ENCODE measurements at regions not wholly inside any gene's neighbourhood (a gene's known extent, or its start where the extent isn't known, plus 50 kb on each side); places are given as distances from the start of the nearest gene placed in this dataset.

DNA sequence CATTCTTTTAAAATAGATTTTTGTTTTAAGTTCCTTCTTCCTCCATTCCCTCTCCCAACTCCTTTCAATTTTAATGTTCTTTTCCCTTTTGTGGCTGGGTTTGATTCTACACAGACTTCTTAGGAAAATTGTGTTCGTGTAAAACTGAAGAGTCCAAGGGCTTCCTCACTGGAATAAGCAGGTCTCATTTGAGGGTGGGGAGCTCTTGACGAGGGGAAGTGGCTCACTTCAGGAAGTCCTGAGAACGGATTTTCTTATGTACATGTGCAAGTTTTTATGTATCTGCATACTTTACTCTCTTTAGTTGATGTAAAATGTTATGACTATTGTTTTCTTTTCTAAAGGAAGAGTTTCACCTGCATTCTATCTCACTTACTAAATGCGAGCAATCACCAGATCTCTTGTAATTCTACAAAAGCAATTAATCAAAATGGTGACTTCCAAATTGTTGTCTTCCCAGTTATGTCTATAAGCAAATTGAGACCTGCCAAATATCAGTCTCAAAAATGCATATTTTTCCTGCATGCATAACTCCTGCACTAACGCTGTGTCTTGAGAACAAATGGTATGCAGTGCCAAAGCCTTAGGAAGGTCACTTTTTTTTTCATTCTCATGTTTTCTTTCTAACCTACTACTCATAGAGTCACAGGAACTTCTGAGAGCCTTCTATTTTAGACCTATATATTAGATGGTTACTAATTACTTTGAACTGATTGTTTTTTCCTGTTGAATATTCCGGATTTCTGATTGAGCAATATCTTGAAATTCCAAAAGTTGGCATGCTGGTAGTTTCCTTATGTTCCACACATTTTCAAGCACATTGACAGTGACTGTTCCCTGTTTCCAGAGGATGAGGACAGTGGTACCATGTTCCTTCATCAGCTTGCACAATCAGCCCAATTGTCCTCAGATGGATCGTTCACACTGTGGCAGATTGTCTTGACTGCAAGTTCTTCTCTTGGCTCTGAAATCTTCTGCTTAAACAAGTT lies 251.9 kb upstream of the PRDM1 start:
- intact Hi-C loops (cut with DNase I): no loop called here

DNA sequence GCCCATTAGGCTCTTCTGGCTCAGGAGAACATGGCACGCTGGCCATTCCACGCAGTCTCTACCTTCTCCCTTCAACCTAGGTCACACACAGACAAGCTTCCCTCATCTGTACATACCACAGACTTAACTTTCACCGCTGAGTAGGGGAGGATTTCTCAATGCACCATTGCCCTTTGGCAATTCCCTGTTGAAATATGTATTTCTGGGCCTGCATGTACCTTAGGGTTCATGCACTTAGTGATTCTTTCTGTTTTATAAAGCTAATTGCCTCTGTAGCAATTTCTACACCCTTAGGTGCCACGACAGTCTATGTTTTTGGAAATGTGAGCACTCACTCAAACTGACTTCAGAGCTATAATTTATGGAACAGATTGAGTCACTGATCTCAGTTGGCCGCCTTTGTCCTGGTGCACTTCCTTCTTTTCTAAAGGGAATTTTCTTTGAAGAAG lies 253.8 kb upstream of the PRDM1 start:
- intact Hi-C loops (cut with DNase I): no loop called here
- DNase-seq: no peak

More for the DNA sequence above, 251.9 kb upstream of the PRDM1 start:
- DNase-seq: no peak

DNA sequence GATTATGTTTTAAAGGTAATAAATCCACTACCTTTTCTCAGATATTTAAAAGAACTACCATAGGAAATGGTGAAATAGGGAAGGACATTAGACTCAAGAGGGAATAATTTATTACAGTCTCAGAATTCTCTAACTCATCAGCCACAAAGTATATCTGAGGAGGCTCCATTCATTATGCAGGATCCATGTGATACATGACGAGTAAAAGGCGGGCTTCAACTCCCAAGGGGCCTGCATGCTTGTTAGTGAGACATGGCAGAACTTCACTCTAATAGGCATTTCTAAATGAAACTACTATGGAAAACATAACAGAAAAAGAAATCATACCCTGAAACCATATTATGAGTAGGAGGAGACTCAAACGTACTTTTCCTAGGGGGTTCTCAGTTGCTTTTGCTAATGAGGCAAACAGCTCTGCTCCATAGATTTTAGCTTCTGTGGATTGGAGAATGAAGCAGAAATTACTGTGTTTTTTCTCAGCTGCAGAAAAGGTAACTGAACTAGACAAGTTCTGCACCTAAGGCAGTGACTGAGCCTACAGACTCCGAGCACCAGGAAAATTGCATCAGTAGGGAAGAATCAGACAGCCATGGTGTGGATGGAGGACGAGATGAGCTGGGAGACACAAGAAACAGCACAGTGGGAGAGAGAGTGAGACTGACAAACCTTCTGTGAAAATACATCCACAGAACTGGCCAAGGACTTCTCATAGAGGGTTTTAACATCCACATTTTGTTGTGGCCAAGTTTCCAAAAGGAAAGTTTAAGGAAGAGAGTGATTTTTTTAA lies 254.6 kb upstream of the PRDM1 start:
- intact Hi-C loops (cut with DNase I): no loop called here
- no peak for DNase-seq

DNA sequence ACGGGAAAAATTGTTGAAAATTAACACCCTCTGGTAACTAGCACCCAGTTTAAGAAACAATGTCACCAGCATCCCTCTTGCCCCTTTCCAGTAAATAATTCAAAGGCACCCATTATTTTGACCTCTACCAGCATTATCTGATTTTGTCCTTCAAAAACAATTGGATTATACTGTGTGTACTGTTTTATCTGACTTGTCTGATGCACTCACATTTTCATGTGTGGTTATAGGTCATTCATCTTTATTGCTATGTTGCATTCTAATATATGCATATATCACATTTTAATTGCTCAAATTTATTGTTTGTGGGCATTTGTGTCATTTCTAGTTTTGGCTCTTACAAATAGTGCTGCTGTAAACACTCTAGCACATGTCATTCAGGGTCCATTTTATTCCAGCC lies 260.9 kb upstream of the PRDM1 start:
- no peak for DNase-seq
- intact Hi-C loops (cut with DNase I): no loop called here

DNA sequence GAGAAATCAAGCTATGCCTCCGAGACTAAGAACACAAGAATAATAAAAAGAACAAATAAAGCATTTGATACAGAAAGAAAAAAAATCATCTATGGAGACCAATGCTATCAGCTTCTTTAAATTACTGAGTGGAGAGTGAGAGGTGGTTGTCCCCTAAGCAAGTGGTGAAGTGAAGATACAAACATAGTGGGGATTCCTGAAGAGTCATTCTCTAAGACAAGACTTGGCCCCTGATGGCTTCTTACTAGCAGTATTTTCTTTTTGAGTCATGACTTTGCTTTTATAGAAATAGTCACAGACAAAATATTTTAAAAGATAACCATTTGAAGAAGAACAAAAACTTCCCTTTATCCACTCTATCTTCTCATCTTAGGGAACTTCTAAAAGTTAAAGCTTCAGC lies 261.4 kb upstream of the PRDM1 start:
- intact Hi-C loops (cut with DNase I): no loop called here
- no peak for DNase-seq

DNA sequence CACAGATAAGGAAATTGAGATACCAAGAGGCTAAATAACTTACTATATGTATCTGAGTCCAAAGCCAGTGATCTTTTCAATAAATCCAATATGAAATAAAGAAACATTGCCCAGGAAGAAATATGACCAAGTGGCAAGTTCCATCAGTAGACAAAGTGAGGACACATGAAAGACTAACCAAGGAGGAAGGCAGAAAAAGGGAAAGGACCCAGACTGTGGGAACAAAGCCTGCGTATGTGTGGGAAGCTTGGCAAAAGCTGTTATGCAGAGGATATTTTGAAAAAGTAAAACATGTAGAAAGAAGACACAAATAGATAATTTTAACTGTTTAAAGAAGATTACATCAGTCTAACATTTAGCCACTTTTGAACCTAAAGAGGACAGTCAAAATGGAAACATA lies 264.4 kb upstream of the PRDM1 start:
- no peak for DNase-seq
- intact Hi-C loops (cut with DNase I): no loop called here

DNA sequence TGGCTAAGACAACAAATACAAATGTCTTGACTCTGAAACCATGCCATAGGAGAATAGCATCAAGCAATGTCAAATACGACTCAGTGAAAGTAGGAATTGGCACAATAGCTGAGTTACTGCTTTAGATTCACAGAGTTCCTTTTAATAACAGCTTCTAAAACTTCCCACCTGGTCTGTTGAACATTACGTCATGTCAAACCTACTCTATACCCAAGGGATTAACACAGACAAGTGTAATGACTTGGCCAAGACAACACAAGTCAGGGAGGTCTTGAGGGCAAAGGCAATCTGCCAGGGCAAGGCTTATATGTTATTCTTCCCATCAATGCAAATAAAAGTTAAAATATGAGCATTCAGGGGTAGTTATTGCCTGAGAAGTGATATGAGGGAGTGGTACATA lies 265.1 kb upstream of the PRDM1 start:
- intact Hi-C loops (cut with DNase I): no loop called here
- DNase-seq: no peak

DNA sequence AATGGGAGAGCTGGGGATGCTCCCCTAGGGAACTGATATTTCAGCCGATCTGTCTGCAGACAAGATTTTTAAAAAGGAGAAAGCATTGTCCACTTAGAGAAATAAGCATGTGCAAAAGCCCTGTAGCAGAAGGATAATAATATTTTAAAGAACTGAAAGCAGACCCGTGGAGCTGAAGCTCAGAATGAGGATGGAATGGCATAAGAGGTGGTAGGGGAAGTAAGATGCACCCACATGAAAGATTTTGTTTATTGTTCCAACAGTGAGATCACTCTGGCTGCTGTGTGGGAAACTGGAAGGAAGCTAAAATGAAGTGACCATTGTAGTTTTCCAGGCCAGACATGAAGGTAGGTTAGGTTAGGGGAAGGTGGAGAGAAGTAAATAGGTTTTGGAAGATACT lies 266.4 kb upstream of the PRDM1 start:
- intact Hi-C loops (cut with DNase I): no loop called here
- DNase-seq: no peak

DNA sequence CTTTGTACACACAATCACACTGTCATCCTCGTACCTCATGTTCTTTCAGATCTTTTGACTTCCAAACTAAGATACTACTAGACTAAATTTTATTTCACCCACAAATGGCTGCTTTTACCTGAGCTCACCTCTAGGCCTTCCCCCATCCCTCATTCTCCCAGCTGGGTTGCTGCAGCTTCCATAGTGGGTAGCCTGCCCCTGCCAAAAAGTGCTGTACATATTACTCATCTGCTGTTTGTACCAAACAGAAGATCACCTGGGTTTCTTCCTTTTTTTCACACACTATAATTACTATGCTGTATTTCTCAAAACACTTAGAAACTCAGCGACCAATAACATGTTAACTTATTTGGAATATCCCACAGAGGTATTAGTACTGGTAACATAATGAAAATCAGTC lies 267.6 kb upstream of the PRDM1 start:
- no peak for DNase-seq
- intact Hi-C loops (cut with DNase I): no loop called here

DNA sequence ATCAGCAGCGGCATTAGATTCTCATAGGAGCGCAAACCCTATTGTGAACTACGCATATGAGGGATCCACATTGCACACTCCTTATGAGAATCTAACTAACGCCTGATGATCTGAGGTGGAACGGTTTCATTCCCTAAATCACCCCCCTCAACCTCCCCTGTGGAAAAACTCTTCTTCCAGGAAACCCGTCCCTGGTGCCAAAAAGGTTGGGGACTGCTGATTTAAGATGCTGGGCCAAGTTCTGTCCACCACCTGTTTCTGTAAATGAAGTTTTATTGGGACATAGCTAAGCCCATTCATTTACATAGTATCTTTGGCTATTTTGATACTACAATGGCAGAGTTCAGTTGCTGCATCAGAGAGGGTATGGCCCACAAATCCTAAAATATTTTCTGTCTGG lies 268.2 kb upstream of the PRDM1 start:
- DNase-seq: no peak
- intact Hi-C loops (cut with DNase I): no loop called here

DNA sequence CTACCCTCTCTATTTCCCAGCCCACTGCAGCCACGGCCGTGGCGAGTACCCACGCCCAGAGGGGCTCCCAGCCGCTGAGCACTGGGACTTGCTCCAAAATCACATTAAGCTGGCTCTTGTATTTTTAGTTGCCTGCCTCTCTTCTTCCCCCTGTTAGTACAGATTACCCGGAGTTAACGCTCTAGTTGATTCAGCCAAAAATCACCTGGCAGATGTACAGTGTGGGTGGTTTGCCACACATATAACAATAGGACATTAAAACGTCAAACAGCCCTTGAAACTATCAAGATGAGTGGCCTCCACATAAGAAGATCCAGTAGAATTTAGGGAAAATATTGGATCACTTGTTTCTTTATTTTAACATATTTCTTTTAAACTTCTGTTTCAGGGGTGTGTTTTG lies 268.8 kb upstream of the PRDM1 start:
- DNase-seq: no peak
- intact Hi-C loops (cut with DNase I): no loop called here

DNA sequence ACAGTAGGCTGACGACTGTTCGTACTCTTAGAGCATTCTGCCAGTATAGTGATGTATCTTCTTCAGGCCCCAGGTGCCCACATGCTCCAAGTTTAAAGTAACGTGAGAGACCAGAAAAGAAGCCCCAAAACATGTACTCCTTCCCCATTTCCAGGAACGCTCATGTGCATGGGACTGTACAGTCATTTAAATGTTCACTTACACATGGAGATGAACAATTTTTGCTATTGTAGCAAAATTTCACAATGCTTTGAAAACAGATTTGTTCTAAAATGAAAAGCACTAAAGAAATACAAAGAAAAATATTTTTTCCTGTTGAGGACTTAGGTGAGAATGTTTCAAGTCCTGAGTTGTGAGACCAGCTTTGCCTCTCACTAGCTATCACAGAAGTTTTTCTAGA lies 269.3 kb upstream of the PRDM1 start:
- DNase-seq: no peak
- intact Hi-C loops (cut with DNase I): no loop called here

DNA sequence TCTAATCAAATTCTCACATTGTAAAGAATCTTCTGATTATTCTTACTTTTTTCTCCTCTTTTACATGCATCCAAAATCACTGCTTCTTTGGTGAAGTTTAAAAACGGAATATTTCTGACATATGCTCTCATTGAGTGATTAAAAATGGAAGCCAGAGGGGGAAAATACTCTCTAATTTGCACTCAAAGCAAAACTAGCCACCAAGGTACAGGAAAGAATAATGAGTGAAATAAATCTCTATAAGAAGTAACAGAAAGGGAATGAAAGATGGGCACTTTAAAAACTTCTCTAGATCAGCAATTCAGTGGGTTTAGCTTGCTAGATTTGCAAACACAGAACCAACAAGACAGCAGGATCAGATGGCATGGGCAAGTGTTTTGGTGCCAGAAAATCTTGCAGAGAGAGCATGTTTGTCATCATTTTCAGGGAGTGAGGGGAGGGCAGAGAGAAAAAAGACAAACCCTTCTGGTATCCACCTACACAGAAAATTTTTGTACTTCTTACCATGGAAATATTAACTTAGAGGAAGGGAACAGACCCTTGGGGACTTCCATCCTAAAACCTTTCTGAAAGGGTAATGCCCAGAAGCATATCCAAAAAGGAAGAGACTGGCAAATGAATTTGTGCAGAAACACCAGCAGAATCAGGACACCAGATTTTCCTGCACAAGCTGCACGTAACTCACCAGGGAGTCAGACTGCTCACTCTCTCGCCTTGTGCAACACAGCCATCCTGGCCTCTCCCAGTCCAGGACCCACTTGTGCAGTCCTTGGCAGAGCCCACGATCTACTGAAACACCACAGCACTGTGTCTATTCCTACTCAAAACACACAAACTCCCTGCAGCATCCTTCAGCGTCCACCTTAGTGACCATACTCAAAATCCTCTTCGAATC lies 270.2 kb upstream of the PRDM1 start:
- intact Hi-C loops (cut with DNase I): no loop called here
- no peak for DNase-seq

DNA sequence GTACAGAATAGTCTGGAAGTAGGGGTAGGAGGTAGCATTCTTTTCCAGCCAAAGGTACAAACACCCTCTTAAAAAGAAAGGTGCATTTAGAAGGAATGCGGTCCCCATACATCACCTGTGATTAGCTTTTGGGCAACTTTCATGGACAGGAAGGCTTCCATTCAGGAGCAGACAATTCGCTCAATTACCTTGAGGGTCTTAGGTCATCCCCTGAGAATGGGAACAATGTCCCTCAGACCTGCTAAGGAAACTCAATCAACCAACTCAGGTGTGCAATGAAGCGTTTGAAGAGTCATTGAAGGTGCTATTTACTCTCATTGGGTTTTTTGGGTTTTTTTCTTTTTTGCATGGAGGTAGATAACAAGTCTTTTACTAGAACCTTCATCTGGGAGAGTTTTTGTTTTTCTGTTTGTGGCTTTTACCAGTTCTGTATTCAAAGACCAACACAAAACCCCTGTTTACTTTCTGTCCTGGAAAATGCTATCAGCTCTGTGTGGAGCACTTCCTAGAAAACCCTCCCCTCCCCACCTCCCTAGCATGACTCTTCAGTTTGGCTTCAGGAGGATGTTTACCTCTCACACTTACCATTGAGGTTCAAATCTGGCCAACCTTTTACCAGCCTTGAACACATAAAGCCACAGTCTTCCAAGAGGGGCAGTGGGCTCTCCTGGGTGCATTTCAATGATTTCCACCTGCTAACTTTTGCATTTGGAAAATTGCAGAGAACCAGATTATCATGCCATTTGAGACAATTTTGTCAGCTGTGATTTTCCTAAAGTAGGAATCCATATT lies 271.2 kb upstream of the PRDM1 start:
- intact Hi-C loops (cut with DNase I): no loop called here
- no peak for DNase-seq

DNA sequence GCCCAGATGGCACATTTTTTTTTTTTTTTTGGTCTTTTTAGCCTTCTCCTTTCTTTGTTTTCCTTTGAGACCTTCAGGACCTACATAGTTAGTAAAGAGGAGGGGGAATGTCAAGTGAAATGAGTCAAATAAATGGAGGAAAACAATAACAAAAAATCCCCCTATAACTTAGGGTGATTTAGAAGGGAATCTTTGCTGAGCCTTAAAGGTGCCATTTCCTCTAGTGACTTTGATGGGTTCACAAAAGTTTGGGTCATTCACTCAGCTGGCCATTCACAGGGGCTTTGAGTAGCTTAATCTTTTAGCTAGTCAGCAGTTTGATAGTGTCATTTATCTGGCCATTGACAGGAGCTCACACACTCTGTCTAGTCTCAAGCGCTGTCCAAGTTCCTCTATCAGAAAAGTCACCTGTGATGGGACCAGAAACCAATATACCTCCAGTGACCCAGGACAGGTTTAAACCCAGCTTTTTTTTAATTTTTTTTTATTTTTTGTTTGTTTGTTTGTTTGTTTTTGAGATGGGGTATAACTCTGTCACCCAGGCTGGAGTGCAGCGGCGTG lies 275.1 kb upstream of the PRDM1 start:
- DNase-seq: no peak
- intact Hi-C loops (cut with DNase I): no loop called here

DNA sequence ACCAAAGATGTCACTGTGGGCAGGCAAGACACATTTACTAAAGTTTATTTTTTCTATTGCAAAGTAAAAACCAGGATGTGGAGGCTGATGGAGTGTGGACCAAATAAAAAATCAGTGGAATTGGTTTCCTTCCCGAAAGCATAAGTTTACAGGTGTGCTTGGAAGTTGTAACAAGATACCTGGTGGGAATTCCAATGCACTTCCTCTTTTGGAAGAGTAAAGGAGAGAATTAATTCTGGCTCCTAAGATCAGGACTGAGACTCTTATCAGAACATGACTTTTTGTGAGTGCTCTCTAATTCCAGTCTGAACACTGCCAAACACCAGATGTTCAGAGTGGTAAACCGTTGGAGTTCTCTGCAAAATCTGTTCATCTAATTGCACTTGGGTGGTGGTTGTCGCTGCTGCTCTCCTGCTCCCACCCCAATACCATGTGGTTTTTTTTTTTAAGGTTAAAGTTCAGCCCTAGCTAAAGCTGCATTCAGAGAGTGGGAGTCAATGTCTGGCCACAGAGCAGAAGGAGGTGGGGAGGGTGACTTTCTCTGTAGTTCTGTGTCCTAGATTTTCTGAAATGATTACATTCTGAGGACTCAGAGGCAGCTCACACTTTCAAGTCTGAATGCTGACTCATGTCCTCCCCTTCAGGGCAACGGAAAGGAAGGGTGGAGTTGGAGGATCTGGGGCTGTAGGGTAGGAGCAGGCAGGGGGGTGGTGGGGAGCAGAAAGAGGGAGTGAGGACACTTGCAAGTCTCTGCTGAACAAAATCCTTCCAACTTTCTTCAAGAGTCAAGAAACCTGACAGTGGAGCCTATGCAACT lies 275.8 kb upstream of the PRDM1 start:
- intact Hi-C loops (cut with DNase I): no loop called here
- DNase-seq: peak in 11 of 42 donors; percentile 11 to 63 (median 27)

DNA sequence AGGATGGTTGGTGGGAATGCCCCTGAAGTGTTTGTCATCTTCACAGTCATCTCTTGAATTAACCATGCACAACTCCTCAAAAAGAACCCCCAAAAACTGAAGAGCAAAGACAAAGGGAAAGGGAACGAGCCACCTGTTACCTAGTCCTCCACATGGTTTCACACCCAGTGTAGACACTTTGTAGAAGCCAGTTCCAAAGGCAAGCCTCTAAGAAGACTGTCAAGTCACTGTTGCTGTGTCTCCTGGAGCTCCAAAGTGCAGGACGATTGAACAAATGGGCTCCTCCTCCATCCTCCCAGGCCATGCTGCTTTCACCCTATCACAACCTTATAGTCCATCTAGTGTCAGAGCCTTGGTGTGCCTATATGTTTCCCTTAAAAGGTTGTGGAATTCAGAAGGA lies 277.6 kb upstream of the PRDM1 start:
- intact Hi-C loops (cut with DNase I): no loop called here
- no peak for DNase-seq

Data from head of caudate nucleus (tissue), 42 donors.